ENCODE measurements at regions not wholly inside any gene's neighbourhood (a gene's known extent, or its start where the extent isn't known, plus 50 kb on each side); places are given as distances from the start of the nearest gene placed in this dataset.

DNA sequence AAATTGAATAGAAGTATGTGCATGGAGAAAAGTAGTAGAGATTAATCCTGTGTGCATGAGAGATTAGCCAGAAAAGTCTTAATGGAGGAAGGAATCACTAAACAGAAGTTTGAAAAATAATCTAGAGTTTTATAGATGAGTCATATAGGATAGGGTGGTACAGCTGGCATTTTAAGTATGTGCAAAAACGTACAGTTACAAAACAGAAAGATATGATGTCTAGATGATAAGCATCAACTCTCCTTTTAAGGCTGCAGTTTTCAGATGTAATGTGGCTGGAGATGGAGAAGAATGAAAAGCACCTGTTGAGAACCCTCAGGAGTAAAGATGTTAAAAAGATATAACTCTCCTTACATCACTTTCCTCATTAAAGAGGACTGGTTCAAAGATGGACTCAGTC lies 271.3 kb downstream of the STK31 start:
- no peak for DNase-seq

- no peak for DNase-seq
These were observed 271.7 kb downstream of the STK31 start for GRCh38 chr7:23981758-23982157.

DNA sequence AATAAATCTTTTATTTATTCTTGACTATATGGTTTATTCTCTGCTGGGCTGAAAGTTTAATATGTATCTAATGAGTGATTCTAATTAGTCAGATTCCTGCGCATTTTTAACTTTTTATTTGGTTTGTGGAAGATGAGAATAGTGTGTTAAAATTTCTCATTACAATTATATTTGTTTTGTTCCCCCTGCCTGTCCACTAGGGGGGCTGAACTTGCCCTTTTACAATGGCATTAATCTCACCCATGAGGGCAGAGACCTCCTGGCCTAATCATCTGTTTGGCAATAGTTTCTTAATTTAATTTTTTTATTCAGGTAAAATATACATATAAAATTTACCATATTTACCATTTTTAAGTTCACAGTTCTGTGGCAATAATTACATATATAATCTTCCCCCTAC lies 278.5 kb upstream of the NPY start:
- DNase-seq, result no peak

DNA sequence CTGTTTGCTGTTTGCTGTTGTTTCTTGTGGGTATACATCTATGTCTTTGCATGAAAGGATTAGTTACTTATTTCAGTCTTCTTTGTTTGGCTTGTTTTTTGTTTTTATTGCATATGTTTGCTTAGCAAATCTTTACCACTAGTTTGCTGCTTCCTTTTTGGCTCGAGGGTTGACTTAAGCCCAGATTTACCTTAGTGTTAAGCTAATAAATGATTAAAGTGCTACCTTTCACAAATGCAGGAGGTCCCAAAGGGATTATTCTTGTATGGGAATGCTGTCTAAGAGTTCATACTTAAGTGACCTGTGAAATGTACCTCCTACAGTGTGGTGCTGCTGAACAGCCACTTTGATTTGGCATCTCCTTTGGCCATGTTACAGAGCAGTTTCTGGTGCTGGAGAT lies 273.5 kb upstream of the NPY start:
- no peak for DNase-seq

DNA sequence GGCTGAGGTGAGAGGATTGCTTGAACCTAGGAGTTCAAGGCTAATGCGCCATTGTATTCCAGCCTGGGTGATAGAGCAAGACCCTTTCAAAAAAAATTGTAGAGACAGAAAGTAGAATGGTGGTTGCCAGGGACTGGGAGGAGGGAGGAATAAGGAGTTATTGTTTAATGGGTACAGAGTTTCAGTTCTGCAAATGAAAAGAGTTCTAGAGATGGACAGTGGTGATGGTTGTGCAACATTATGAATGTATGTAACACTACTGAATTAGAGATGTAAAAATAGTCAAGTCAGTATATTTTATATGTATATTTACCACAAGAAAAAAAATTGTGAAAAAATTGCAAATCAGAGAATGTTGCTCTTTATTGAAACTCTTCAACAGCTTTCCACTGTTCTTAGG lies 266.5 kb upstream of the NPY start:
- DNase-seq, result no peak

GRCh38 chr7:24018331-24018730 lies 265.7 kb upstream of the NPY start:
- no peak for DNase-seq

DNA sequence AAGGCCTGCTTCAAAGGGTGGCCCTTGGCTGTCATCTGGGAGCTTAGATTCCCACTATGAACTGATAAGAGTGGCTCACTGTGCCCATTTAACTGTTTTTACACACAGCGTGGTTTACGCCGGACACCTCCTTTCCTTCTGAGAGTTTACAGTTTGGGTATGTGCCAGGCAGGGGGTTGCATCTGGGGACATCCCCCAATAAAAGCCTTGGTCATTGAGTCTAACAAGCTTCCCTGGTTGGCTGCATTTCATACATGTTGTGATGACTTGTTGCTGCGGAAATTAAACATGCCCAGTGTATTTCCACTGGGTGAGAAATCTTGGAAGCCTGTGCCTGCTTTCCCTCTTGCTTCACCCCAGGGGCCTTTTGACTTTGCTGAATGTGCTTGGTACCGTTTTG lies 264.1 kb upstream of the NPY start:
- no peak for DNase-seq

GRCh38 chr7:24024276-24025068 lies 259.5 kb upstream of the NPY start:
- no peak for DNase-seq

GRCh38 chr7:24025094-24025493 lies 258.9 kb upstream of the NPY start:
- DNase-seq, result no peak

- DNase-seq, result no peak
These were observed 258.2 kb upstream of the NPY start for GRCh38 chr7:24025765-24026164.

DNA sequence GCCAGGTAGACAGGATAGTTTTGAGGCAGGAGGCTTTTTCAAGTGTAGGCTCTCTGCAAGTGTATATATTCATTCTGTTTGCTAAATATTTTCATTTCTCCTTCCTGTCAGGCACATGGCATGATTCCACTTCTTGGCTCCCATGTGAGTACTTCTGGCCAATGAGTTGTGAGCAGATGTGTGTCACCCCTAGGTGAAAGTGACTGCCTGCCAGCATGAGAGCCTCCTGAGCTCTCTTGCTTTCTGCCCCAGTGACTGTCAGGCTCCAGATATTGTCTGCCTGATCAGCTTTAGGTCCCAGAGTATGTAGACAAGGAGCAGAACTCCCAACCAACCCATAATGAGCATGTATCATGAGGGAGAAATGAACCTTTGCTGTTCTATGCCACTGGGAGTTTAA lies 257.6 kb upstream of the NPY start:
- no peak for DNase-seq

- DNase-seq, result no peak
These were observed 254.9 kb upstream of the NPY start for GRCh38 chr7:24029068-24029467.

DNA sequence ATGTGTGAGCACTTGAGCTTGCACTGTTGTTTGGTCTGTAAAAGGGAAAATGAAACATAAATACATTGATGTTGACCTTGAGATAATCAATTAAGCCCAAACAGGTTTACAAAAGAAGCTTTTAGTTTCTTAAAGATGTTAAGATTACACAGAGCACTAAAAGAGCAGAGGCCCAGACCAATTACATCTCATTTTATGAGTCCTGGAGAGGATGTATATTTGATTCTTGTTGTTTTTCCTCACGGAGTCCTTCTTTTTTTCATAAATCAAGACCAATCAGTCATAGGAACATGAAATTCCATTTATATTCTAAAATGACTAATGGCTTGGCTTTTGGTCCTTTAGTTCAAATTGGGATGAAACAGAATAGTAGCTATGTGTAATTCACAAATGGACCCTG lies 249.7 kb upstream of the NPY start:
- DNase-seq, result no peak

DNA sequence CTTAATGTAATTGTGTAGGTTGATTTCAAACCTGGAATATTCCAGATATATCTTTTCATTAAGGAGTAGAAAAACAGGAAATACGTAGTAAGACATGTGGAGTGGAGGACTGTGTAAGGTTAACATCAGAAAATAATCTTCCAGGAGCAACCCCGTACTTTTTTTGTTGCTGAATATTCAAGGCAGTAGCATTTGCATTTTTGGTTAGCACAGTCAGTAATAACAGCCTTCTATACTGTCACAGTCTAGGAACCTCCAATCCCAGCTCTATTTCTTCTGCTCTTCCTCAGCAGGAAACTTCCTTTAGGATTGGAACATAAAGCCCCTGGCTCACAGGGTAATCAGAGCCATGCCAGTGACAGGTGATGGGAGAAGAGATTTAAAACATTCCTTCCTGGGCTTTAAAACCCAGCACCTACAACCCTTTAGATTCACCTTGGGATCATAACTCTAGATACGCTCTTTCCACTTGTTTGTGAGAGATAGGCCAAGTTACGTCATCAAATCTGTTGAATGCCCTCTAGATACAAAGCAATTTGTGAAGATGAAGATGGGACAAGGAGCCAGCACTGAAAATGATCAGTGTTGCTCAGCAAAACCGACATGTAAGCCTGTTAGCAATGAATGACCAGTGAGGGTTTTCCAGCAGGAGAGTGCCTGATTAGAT lies 248.5 kb upstream of the NPY start:
- no peak for DNase-seq

GRCh38 chr7:24036033-24036412 lies 248.0 kb upstream of the NPY start:
- no peak for DNase-seq

GRCh38 chr7:24038993-24039392 lies 245.0 kb upstream of the NPY start:
- DNase-seq, result no peak

DNA sequence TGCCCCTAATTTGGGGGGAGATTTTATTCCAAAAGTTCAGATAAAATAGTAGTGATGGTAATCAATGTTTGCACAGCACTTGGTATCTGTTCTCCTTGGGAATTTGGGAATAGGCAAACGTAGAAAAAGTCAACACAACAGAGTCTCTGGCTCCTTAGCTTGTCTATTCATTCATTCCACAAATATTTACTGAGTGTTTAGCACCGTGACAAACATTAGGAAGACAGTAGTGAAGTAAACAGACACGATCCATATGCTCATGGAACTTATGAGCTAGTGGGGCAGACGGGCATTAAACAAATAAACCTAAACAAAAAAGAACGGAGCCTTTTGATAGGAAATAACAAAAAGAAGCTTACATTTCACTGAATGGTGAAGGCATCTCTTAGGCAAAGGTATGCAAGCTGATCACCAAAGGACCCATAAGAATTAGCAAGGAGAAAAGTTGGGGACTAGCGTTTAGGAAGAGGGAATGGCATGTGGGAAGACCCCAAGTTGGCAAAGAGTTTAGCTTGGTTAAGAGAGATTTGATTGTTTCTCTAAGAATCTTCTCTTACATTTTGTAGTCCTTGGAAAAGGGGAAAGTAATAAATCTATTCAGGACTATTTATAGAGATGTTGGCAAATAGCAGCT lies 243.9 kb upstream of the NPY start:
- DNase-seq, result peak in 1 of 2 experiments; percentile 12

GRCh38 chr7:24042028-24042427 lies 242.0 kb upstream of the NPY start:
- peak in 1 of 2 experiments; percentile 15 for DNase-seq

DNA sequence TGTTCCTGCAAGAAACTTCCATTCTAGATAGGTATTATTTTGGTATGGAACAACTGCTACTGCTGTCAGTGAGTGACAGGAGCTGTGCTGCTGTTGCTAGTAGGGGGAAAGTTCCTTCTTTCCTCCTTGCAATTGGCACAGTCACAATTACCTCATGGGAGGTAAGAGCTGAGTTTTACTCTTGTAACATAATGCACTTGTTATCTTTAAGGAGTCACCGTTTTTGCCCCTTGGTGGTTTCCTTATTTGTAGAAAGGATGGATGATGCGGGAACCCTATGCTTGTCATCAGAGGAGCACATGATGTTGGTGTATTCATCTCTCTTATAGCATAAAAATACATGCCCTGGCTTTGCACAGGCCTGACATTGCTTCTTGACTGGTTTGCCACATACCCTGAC lies 234.7 kb upstream of the NPY start:
- no peak for DNase-seq

DNA sequence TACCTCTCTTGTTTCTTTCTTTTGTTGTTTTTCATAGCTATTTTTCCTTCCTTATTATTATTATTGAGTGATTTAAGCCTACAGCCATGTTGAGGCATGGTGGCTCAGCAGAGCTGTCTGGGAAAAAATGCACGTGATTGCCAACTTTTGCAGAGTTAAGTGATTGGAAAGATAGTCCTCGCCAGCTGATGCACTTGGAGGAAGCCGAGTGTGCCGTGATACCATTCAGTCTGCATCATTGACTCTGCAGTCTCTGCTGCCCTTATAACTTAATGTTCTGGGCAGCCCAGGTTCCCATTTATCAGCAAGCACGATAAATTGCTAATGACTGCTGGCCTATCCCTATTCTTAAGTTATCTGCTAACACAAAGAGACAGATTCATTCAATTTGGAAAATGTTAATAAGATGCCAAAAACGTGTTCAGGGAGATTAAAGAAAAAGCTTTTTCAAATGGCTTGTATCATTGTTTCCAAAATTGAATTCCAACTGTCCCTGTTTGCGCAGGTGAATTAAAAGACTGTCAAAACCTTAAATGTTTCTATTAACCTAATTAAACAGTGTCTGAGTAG lies 232.9 kb upstream of the NPY start:
- no peak for DNase-seq

- no peak for DNase-seq
These were observed 232.3 kb upstream of the NPY start for GRCh38 chr7:24051651-24052050.

GRCh38 chr7:24052572-24053260 lies 231.3 kb upstream of the NPY start:
- peak; percentile 32 to 75 for DNase-seq

GRCh38 chr7:24054236-24054635 lies 229.8 kb upstream of the NPY start:
- DNase-seq, result no peak
